H1 (cell line): ENCODE measurements at regions not wholly inside any gene's neighbourhood (a gene's known extent, or its start where the extent isn't known, plus 50 kb on each side); places are given as distances from the start of the nearest gene placed in this dataset.

Experiments
- CTCF ChIA-PET: fragments of 300-600 bp; sonication (Branson Sonifier 250); formaldehyde crosslinking; loops from one replicate; lab custom pipeline; 2021; ENCODE audit not compliant: partially characterized antibody; lab: Charles Lee
- POLR2A ChIA-PET: fragments of 300-600 bp; sonication (Branson Sonifier 250); formaldehyde crosslinking; loops from one replicate; lab custom pipeline; 2021; ENCODE audit warnings: inconsistent platforms; ENCODE audit not compliant: partially characterized antibody; lab: Charles Lee
- DNase-seq, 2 experiments: peaks; one replicate each; pipeline versions ENCODE4 v3.0.0 to v3.0.0-alpha.2; 2010 to 2022; ENCODE audit warnings: low spot score in 2 of 2, low read depth in 1 of 2, mixed read lengths in 1 of 2
- FAIRE-seq: peaks from 2 replicates; lab custom pipeline; 2011; peaks lifted over from hg19 to GRCh38; lab: Jason Lieb, UNC
- H2AFZ ChIP-seq: 2 replicates; pipeline ENCODE4 v1.8.1; 2012; ENCODE audit warnings: low read length, inconsistent platforms
- H2AK5ac ChIP-seq: 2 replicates; pipeline ENCODE4 v1.6.1; 2013; ENCODE audit warnings: low read depth, low read length
- H2BK120ac ChIP-seq: replicated peaks from 2 replicates; pipeline ENCODE3; 2013; ENCODE audit warnings: low read depth, low read length, inconsistent platforms
- H2BK12ac ChIP-seq: 2 replicates; pipeline ENCODE4 v1.6.1; 2013; ENCODE audit warnings: low read depth, low read length
- H2BK15ac ChIP-seq: 2 replicates; pipeline ENCODE4 v1.6.1; 2013; ENCODE audit warnings: low read length
- H2BK20ac ChIP-seq: 2 replicates; pipeline ENCODE4 v1.6.1; 2013; ENCODE audit warnings: low read length
- H2BK5ac ChIP-seq: 2 replicates; pipeline ENCODE4 v1.6.1; 2013; ENCODE audit warnings: low read depth, low read length
- H3K14ac ChIP-seq: 2 replicates; pipeline ENCODE4 v1.6.1; 2013; ENCODE audit warnings: inconsistent platforms; ENCODE audit not compliant: insufficient read length
- H3K18ac ChIP-seq: 2 replicates; pipeline ENCODE4 v1.6.1; 2013; ENCODE audit warnings: low read length; ENCODE audit errors: extremely low read depth
- H3K23ac ChIP-seq: 2 replicates; pipeline ENCODE4 v1.6.1; 2013; ENCODE audit warnings: inconsistent platforms; ENCODE audit not compliant: insufficient read length
- H3K23me2 ChIP-seq: 2 replicates; pipeline ENCODE4 v1.6.1; 2013; ENCODE audit warnings: low read depth, low read length
- H3K27ac ChIP-seq: 2 replicates; pipeline ENCODE4 v1.6.1; 2011; ENCODE audit warnings: low read depth, low read length, inconsistent platforms
- H3K27me3 ChIP-seq, 4 experiments: replicated peaks in 1 of 4; 1 replicate in 1 of 4; 2 replicates in 3 of 4; pipeline versions ENCODE4 v1.6.1 to v1.8.1; 2011 to 2013; ENCODE audit warnings: low read length in 3 of 4, mild to moderate bottlenecking in 3 of 4, inconsistent platforms in 2 of 4, mixed read lengths in 2 of 4, moderate library complexity in 1 of 4; ENCODE audit not compliant: control insufficient read depth in 3 of 4, insufficient read depth in 3 of 4; ENCODE audit errors: extremely low read depth in 1 of 4
- H3K36me3 ChIP-seq, 4 experiments: 2 replicates each; pipeline versions ENCODE4 v1.6.1 to v1.8.1; 2011 to 2013; ENCODE audit warnings: mild to moderate bottlenecking in 4 of 4, low read length in 3 of 4, moderate library complexity in 2 of 4, control low read depth in 1 of 4, inconsistent platforms in 1 of 4; ENCODE audit not compliant: insufficient read depth in 4 of 4, control insufficient read depth in 2 of 4
- H3K4ac ChIP-seq: replicated peaks from 2 replicates; pipeline ENCODE3; 2013; ENCODE audit warnings: low read length, low read depth, mixed read lengths, inconsistent platforms; ENCODE audit not compliant: insufficient read length
- H3K4me1 ChIP-seq, 4 experiments: replicated peaks in 1 of 4; 1 replicate in 1 of 4; 2 replicates in 3 of 4; pipeline versions ENCODE4 v1.6.1 to v1.8.1; 2011 to 2013; ENCODE audit warnings: low read length in 3 of 4, inconsistent platforms in 2 of 4, mixed read lengths in 1 of 4; ENCODE audit not compliant: insufficient read depth in 4 of 4, control insufficient read depth in 3 of 4
- H3K4me2 ChIP-seq, 2 experiments: 2 replicates each; pipeline versions ENCODE4 v1.6.1 to v1.8.1; 2011 to 2013; ENCODE audit warnings: low read depth in 2 of 2, low read length in 2 of 2, control low read depth in 1 of 2, inconsistent platforms in 1 of 2, mild to moderate bottlenecking in 1 of 2; ENCODE audit not compliant: insufficient read depth in 1 of 2
- H3K4me3 ChIP-seq, 4 experiments: fragments of 200-600, 300-600 bp in 1 of 4; sonication (generic), shearing (Covaris generic), sonication (Bioruptor Twin) in 1 of 4; 2 replicates each; pipeline versions ENCODE4 v1.5.1 to v1.8.1; 2011 to 2016; ENCODE audit warnings: low read length in 4 of 4, low read depth in 3 of 4, control low read depth in 2 of 4, inconsistent platforms in 2 of 4, mild to moderate bottlenecking in 2 of 4, mixed read lengths in 1 of 4, moderate library complexity in 1 of 4; ENCODE audit not compliant: insufficient read depth in 2 of 4; ENCODE audit errors: extremely low read depth in 1 of 4
- H3K56ac ChIP-seq: replicated peaks from 2 replicates; pipeline ENCODE3; 2013; ENCODE audit warnings: low read depth, mild to moderate bottlenecking, mixed read lengths, low read length, inconsistent platforms; ENCODE audit not compliant: insufficient read length
- H3K79me1 ChIP-seq: 2 replicates; pipeline ENCODE4 v1.6.1; 2013; ENCODE audit warnings: low read depth, low read length, control low read depth
- H3K79me2 ChIP-seq, 2 experiments: 2 replicates each; pipeline versions ENCODE4 v1.6.1 to v1.8.1; 2012 to 2013; ENCODE audit warnings: low read length in 2 of 2, mild to moderate bottlenecking in 2 of 2, inconsistent platforms in 1 of 2; ENCODE audit not compliant: insufficient read depth in 2 of 2, control insufficient read depth in 1 of 2
- H3K9ac ChIP-seq, 4 experiments: replicated peaks in 1 of 4; 1 replicate in 1 of 4; 2 replicates in 3 of 4; pipeline versions ENCODE4 v1.6.1 to v1.8.1; 2011 to 2013; ENCODE audit warnings: low read depth in 3 of 4, low read length in 3 of 4, control low read depth in 2 of 4, mild to moderate bottlenecking in 2 of 4, moderate library complexity in 2 of 4, inconsistent platforms in 1 of 4; ENCODE audit errors: extremely low read depth in 1 of 4
- H3K9me3 ChIP-seq, 2 experiments: 2 replicates each; pipeline versions ENCODE4 v1.6.1 to v1.8.1; 2012 to 2013; ENCODE audit warnings: mild to moderate bottlenecking in 2 of 2, moderate library complexity in 2 of 2, control low read depth in 1 of 2, inconsistent platforms in 1 of 2, low read depth in 1 of 2, low read length in 1 of 2, mixed read lengths in 1 of 2; ENCODE audit not compliant: insufficient read depth in 2 of 2
- H4K20me1 ChIP-seq, 2 experiments: replicated peaks in 1 of 2; 2 replicates each; pipeline versions ENCODE3 to v1.8.1; 2011 to 2013; ENCODE audit warnings: inconsistent platforms in 2 of 2, low read length in 2 of 2, mild to moderate bottlenecking in 1 of 2; ENCODE audit not compliant: insufficient read depth in 2 of 2, control insufficient read depth in 1 of 2
- H4K5ac ChIP-seq: 2 replicates; pipeline ENCODE4 v1.6.1; 2013; ENCODE audit warnings: low read length, low read depth, mixed read lengths, inconsistent platforms; ENCODE audit not compliant: insufficient read length
- H4K8ac ChIP-seq: 2 replicates; pipeline ENCODE4 v1.8.0; 2013; ENCODE audit warnings: mild to moderate bottlenecking, moderate library complexity, low read length, inconsistent platforms; ENCODE audit not compliant: insufficient read depth; ENCODE audit errors: extremely low read depth
- H4K91ac ChIP-seq: replicated peaks from 2 replicates; pipeline ENCODE3; 2013; ENCODE audit warnings: low read length, mixed read lengths, inconsistent platforms; ENCODE audit not compliant: insufficient read length
- ATF2 ChIP-seq: IDR thresholded peaks from 2 replicates; pipeline ENCODE4 v1.6.1; 2012; ENCODE audit warnings: low read length, inconsistent platforms
- BACH1 ChIP-seq: IDR thresholded peaks from 2 replicates; pipeline ENCODE4 v1.6.1; 2012; ENCODE audit warnings: low read length, improper control_type of control experiment
- BRCA1 ChIP-seq: IDR thresholded peaks from 2 replicates; pipeline ENCODE4 v1.6.1; 2012; ENCODE audit warnings: low read depth, low read length, improper control_type of control experiment
- CEBPB ChIP-seq: IDR thresholded peaks from 2 replicates; pipeline ENCODE4 v1.6.1; 2012; ENCODE audit warnings: low read depth, low read length
- CREB1 ChIP-seq: IDR thresholded peaks from 2 replicates; pipeline ENCODE4 v1.6.1; 2012; ENCODE audit warnings: inconsistent platforms
- EZH2 ChIP-seq: fragments of 200-600 bp; sonication (generic); IDR thresholded peaks from 2 replicates; pipeline ENCODE4 v1.7.1; 2012; ENCODE audit warnings: low read depth, mild to moderate bottlenecking, moderate library complexity, low read length, inconsistent platforms; ENCODE audit not compliant: severe bottlenecking
- HDAC2 ChIP-seq, 2 experiments: fragments of 300-600 bp in 1 of 2; sonication (generic) in 1 of 2; IDR thresholded peaks; 2 replicates each; pipeline ENCODE4 v1.6.1; 2011 to 2012; ENCODE audit warnings: low read depth in 2 of 2, low read length in 2 of 2, mild to moderate bottlenecking in 2 of 2, moderate library complexity in 2 of 2, borderline replicate concordance in 1 of 2, inconsistent platforms in 1 of 2
- PHF8 ChIP-seq: fragments of 200-600 bp; sonication (generic); conservative IDR thresholded peaks from 2 replicates; pipeline ENCODE4 v1.7.1; 2012; ENCODE audit warnings: low read depth, mild to moderate bottlenecking, inconsistent platforms, low read length, moderate library complexity
- SIX5 ChIP-seq: IDR thresholded peaks from 2 replicates; pipeline ENCODE4 v1.6.1; 2011; ENCODE audit warnings: mild to moderate bottlenecking, low read depth, low read length
- SP4 ChIP-seq: IDR thresholded peaks from 2 replicates; pipeline ENCODE4 v1.6.1; 2012; ENCODE audit warnings: low read length, inconsistent platforms
- TCF12 ChIP-seq: IDR thresholded peaks from 2 replicates; pipeline ENCODE4 v1.6.1; 2011; ENCODE audit warnings: low read depth, mild to moderate bottlenecking, low read length
- WGBS, 2 experiments: shearing (Covaris generic) in 1 of 2; methylation state at CpG; one replicate each; pipeline versions ENCODE4 v1.1.6 to v1.1.7; 2013 to 2015; ENCODE audit warnings: low lambda C conversion rate in 2 of 2, mixed read lengths in 2 of 2, inconsistent platforms in 1 of 2, low coverage in 1 of 2, missing lambda C conversion rate in 1 of 2; ENCODE audit not compliant: insufficient replicate concordance in 2 of 2, insufficient coverage in 1 of 2, insufficient read length in 1 of 2; ENCODE audit errors: extremely low coverage in 1 of 2, missing lambda C conversion rate in 1 of 2; 5-methylcytosine and 5-hydroxymethylcytosine counted together
- TF ChIP-seq, protein P1 (sequence below): IDR thresholded peaks from 2 replicates; pipeline ENCODE4 v1.6.1; 2011; ENCODE audit warnings: low read depth, mild to moderate bottlenecking, low read length; ENCODE audit not compliant: insufficient read depth

DNA sequence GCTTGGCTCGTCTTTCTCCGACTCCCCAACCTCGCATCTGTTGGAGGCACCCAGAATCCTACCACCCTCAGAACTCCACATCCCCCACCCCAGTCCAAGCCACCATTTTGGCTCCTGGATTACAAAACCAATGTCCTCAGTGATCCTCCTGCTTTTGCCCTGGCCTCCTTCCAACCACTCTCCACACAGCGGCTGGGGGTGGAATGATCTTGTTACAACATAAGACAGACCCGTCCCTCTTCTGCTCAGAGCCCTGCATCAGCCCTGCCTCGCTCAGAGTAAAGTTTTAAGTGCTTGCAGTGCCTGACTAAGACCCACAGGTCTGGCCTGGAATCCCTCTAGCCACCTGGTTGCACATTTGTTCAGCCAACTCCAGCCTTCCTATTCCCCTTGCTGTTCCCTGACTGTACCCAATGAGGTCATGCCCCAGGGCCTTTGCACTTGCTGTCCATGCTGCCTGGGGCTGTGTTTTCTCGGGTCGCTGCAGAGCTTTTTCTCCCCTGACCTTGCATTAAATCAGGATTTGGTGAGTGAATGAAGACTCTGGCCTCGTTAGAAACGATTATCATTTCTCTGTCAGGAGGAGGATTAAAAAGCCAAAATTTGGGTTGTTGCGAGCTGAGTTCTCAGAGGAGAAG is 67.3 kb downstream of the IGF2 start:
- H4K20me1 ChIP-seq: no peaks in the 10 kb centered on the region
- H2AFZ ChIP-seq: no peak overlapping the region
- H3K56ac ChIP-seq: no peak overlapping the region
- no peaks in the 10 kb centered on the region for H3K36me3 ChIP-seq
- H3K23me2 ChIP-seq: peaks cover 4% of the 10 kb centered on the region; the same call in 1 of the 2 replicates
- no peak overlapping the region for H2AK5ac ChIP-seq
- ChIA-PET CTCF (interaction anchor here (0.6 to 4.1 kb wide), 8 partner anchors 18 to 508 kb away, joined by 3 to 24 read pairs (median 3); no protein-coding TSS in a partner anchor), POLR2A (interaction anchor here (1.0 kb wide), 1 partner anchor 17 kb away, joined by 3 read pairs; no protein-coding TSS in a partner anchor)
- no peak overlapping the region for H3K14ac ChIP-seq
- H2BK5ac ChIP-seq: no peak overlapping the region
- WGBS, 2 experiments: 88% methylated on average over 11 of the region's 11 CpGs; no CpG with 5 or more reads in 1 of the 2 experiments
- H3K4me1 ChIP-seq: no peaks in the 10 kb centered on the region
- no peak overlapping the region for H2BK15ac ChIP-seq
- H3K9me3 ChIP-seq: no peaks in the 10 kb centered on the region
- H4K8ac ChIP-seq: no peak overlapping the region
- H4K5ac ChIP-seq: no peak overlapping the region
- no peak overlapping the region for H2BK120ac ChIP-seq
- H3K27ac ChIP-seq: no peak overlapping the region
- no peak for DNase-seq
- no peak overlapping the region for H3K4me3 ChIP-seq
- no peak overlapping the region for H2BK12ac ChIP-seq
- peaks cover 0 to 7% (median 4%) of the 10 kb centered on the region in 4 experiments; a peak in 3 of 7 replicates for H3K27me3 ChIP-seq
- no peak overlapping the region for H2BK20ac ChIP-seq
- no peak overlapping the region for H3K4me2 ChIP-seq
- no peak overlapping the region for H3K18ac ChIP-seq
- H3K4ac ChIP-seq: no peak overlapping the region
- no peak overlapping the region for H3K9ac ChIP-seq
- H3K23ac ChIP-seq: no peak overlapping the region
- H4K91ac ChIP-seq: no peak overlapping the region
- FAIRE-seq: no peak
- H3K79me2 ChIP-seq: no peaks in the 10 kb centered on the region
- H3K79me1 ChIP-seq: no peaks in the 10 kb centered on the region
- TF ChIP-seq ATF2: no peak
- TF ChIP-seq HDAC2 (IDR thresholded peaks at IDR 0.05; ENCODE audit: borderline replicate concordance in 1 of 2, low read depth in 2 of 2, low read length in 2 of 2): no peak
- no peak for TF ChIP-seq BACH1
- TF ChIP-seq CEBPB: no peak
- TF ChIP-seq, protein P1, sequence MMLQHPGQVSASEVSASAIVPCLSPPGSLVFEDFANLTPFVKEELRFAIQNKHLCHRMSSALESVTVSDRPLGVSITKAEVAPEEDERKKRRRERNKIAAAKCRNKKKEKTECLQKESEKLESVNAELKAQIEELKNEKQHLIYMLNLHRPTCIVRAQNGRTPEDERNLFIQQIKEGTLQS: no peak
- TF ChIP-seq EZH2: no peak
- no peak for TF ChIP-seq BRCA1
- no peak for TF ChIP-seq PHF8
- no peak for TF ChIP-seq SP4
- TF ChIP-seq CREB1: no peak
- TF ChIP-seq TCF12: no peak
- no peak for TF ChIP-seq SIX5
